GM12878 (cell line): ENCODE measurements at regions not wholly inside any gene's neighbourhood (a gene's known extent, or its start where the extent isn't known, plus 50 kb on each side); places are given as distances from the start of the nearest gene placed in this dataset.

Source experiments
- CEBPB ChIP-seq, 2 experiments: fragments of 150-350 bp in 1 of 2; IDR thresholded peaks; 2 replicates each; pipeline ENCODE4 v1.6.1; 2012 to 2014; ENCODE audit warnings: low read depth in 2 of 2, low read length in 2 of 2, borderline replicate concordance in 1 of 2, inconsistent platforms in 1 of 2
- CHD1 ChIP-seq: IDR thresholded peaks from 2 replicates; pipeline ENCODE4 v1.6.1; 2012; ENCODE audit warnings: low read depth, low read length, improper control_type of control experiment
- IRF4 ChIP-seq: IDR thresholded peaks from 2 replicates; pipeline ENCODE4 v1.6.1; 2011; ENCODE audit warnings: low read depth, low read length
- MYC ChIP-seq: IDR thresholded peaks from 2 replicates; pipeline ENCODE4 v1.6.1; 2011; ENCODE audit warnings: mild to moderate bottlenecking, low read length, moderate library complexity, inconsistent platforms; ENCODE audit not compliant: insufficient read depth, insufficient replicate concordance, insufficient read length, severe bottlenecking
- NR2F1 ChIP-seq: fragments of 450-650 bp; conservative IDR thresholded peaks from 2 replicates; pipeline ENCODE4 v1.6.1; 2017; ENCODE audit warnings: mild to moderate bottlenecking
- RB1 ChIP-seq: fragments of 450-650 bp; formaldehyde crosslinking; IDR thresholded peaks from 2 replicates; pipeline ENCODE4 v1.6.1; 2017; ENCODE audit warnings: mild to moderate bottlenecking, borderline replicate concordance
- SMAD5 ChIP-seq: IDR thresholded peaks from 2 replicates; pipeline ENCODE4 v1.6.1; 2016; ENCODE audit warnings: antibody characterized with exemption, low read depth
- SMARCA5 ChIP-seq: fragments of 450-650 bp; IDR thresholded peaks from 2 replicates; pipeline ENCODE4 v1.6.1; 2017; ENCODE audit warnings: mild to moderate bottlenecking
- SP1 ChIP-seq: IDR thresholded peaks from one replicate; pipeline ENCODE4 v1.6.1; 2011; ENCODE audit warnings: low read depth, low read length
- STAT3 ChIP-seq: IDR thresholded peaks from 2 replicates; pipeline ENCODE4 v1.6.1; 2011; ENCODE audit warnings: low read depth, low read length, improper control_type of control experiment
- ZNF384 ChIP-seq: IDR thresholded peaks from 2 replicates; pipeline ENCODE4 v1.6.1; 2012; ENCODE audit warnings: low read depth, mild to moderate bottlenecking, low read length, improper control_type of control experiment, borderline replicate concordance
- ZNF592 ChIP-seq: fragments of 450-650 bp; IDR thresholded peaks from 2 replicates; pipeline ENCODE4 v1.6.1; 2017; ENCODE audit warnings: mild to moderate bottlenecking, moderate library complexity
- ZZZ3 ChIP-seq: IDR thresholded peaks from 2 replicates; pipeline ENCODE4 v1.6.1; 2011; ENCODE audit warnings: low read depth; ENCODE audit not compliant: control insufficient read depth, insufficient read length
- TF ChIP-seq, protein P1 (sequence below): fragments of 450-650 bp; IDR thresholded peaks from 2 replicates; pipeline ENCODE4 v1.6.1; 2017; ENCODE audit warnings: mild to moderate bottlenecking, low read depth, inconsistent platforms; ENCODE audit not compliant: poor library complexity, severe bottlenecking
- TF ChIP-seq, protein P2 (sequence below): IDR thresholded peaks from 2 replicates; pipeline ENCODE4 v1.6.1; 2011; ENCODE audit warnings: borderline replicate concordance, low read depth, mild to moderate bottlenecking, moderate library complexity, mixed read lengths, low read length; ENCODE audit not compliant: insufficient read depth; ENCODE audit errors: extremely low read length
- TF ChIP-seq, protein P3 (sequence below): IDR thresholded peaks from 2 replicates; pipeline ENCODE4 v1.6.1; 2011; ENCODE audit warnings: borderline replicate concordance, low read depth, mild to moderate bottlenecking, moderate library complexity, low read length; ENCODE audit not compliant: insufficient read depth, poor library complexity, severe bottlenecking

DNA sequence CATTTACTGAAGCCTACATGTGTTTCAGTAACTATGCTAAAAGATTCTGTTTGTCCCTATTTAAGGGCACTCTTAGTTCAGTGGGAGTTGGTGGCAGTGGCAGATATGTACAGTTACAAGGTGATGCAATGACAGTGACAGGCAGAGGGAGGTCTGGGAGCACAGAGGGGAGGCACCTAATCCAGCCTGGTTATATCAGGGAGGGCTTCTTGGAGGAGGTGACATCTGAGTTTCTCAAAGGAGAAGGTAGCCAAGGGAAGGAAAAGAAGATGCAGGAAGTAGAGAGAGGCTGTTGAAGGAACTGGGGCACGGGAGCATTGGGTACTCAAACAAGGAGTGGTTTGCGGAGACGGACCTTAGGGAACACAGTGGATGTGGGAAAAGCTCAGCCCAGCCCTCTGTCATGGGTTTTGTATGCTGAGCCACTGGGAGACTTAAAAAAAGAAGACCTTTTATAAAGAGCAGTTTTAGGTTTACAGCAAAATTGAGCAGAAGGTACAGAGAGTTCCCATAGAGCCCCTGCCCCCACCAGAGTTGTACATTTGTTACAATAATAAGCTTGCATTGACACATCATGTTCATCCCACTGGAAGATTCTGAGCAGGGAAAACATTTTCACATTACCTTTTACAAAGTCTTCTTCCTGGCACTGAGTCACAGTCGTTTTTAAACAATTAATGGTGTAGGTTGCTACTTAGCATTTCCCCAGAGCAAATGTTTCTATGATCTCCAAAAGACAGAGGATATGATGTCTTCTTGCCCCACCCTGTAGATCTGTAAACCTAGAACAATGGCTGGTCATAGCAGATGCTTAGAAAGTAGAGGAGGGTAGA lies 83.0 kb upstream of the TAF1B start (continued):
- TF ChIP-seq SP1 (no peak), IRF4 (no peak), RB1 (no peak), MYC (no peak), ZNF592 (no peak), STAT3 (no peak), SMAD5 (no peak), ZNF384 (no peak), ZZZ3 (no peak), SMARCA5 (no peak), CEBPB (IDR thresholded peaks at IDR 0.05; ENCODE audit: borderline replicate concordance in 1 of 2, low read depth in 2 of 2, low read length in 2 of 2) (no peak), NR2F1 (no peak), CHD1 (no peak)
- TF ChIP-seq, protein P1, sequence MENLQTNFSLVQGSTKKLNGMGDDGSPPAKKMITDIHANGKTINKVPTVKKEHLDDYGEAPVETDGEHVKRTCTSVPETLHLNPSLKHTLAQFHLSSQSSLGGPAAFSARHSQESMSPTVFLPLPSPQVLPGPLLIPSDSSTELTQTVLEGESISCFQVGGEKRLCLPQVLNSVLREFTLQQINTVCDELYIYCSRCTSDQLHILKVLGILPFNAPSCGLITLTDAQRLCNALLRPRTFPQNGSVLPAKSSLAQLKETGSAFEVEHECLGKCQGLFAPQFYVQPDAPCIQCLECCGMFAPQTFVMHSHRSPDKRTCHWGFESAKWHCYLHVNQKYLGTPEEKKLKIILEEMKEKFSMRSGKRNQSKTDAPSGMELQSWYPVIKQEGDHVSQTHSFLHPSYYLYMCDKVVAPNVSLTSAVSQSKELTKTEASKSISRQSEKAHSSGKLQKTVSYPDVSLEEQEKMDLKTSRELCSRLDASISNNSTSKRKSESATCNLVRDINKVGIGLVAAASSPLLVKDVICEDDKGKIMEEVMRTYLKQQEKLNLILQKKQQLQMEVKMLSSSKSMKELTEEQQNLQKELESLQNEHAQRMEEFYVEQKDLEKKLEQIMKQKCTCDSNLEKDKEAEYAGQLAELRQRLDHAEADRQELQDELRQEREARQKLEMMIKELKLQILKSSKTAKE, result no peak
- TF ChIP-seq, protein P2, sequence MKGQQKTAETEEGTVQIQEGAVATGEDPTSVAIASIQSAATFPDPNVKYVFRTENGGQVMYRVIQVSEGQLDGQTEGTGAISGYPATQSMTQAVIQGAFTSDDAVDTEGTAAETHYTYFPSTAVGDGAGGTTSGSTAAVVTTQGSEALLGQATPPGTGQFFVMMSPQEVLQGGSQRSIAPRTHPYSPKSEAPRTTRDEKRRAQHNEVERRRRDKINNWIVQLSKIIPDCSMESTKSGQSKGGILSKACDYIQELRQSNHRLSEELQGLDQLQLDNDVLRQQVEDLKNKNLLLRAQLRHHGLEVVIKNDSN, result no peak
- TF ChIP-seq, protein P3, sequence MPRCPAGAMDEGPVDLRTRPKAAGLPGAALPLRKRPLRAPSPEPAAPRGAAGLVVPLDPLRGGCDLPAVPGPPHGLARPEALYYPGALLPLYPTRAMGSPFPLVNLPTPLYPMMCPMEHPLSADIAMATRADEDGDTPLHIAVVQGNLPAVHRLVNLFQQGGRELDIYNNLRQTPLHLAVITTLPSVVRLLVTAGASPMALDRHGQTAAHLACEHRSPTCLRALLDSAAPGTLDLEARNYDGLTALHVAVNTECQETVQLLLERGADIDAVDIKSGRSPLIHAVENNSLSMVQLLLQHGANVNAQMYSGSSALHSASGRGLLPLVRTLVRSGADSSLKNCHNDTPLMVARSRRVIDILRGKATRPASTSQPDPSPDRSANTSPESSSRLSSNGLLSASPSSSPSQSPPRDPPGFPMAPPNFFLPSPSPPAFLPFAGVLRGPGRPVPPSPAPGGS, result no peak
